AG04449 (cell line): ENCODE measurements at regions not wholly inside any gene's neighbourhood (a gene's known extent, or its start where the extent isn't known, plus 50 kb on each side); places are given as distances from the start of the nearest gene placed in this dataset.

Source experiments
- CTCF ChIA-PET: fragments of 350-600 bp; formaldehyde crosslinking; extraction: SDS; loops from one replicate; lab custom pipeline; 2021; ENCODE audit warnings: antibody characterized with exemption; lab: Yijun Ruan, JAX
- POLR2A ChIA-PET: fragments of 400-600, 350-600 bp; formaldehyde crosslinking; extraction: SDS; loops from one replicate; lab custom pipeline; 2020; ENCODE audit warnings: antibody characterized with exemption, inconsistent platforms; lab: Yijun Ruan, JAX
- DNase-seq: peaks from one replicate; pipeline ENCODE4 v3.0.0-alpha.2; 2010; ENCODE audit warnings: low read depth, low spot score
- H3K4me3 ChIP-seq: 2 replicates; pipeline ENCODE4 v1.5.1; 2011; ENCODE audit warnings: low read depth, mild to moderate bottlenecking, control low read depth, low read length
- CTCF ChIP-seq: IDR thresholded peaks from one replicate; pipeline ENCODE4 v1.5.1; 2011; ENCODE audit warnings: mild to moderate bottlenecking, moderate library complexity, low read length, control low read depth, inconsistent platforms; ENCODE audit not compliant: insufficient read depth; ENCODE audit errors: missing control alignments

- POLR2A ChIA-PET, result no interaction called here
- CTCF ChIA-PET, result interaction anchor here (1.2 to 3.3 kb wide), 4 partner anchors 9 to 663 kb away, joined by 3 to 17 read pairs (median 3); no protein-coding TSS in a partner anchor
- no peak for TF ChIP-seq CTCF
- no peak overlapping the region for H3K4me3 ChIP-seq
- DNase-seq, result no peak
These were observed 283.7 kb upstream of the PRKD1 start for GRCh38 chr14:30211326-30211725.

DNA sequence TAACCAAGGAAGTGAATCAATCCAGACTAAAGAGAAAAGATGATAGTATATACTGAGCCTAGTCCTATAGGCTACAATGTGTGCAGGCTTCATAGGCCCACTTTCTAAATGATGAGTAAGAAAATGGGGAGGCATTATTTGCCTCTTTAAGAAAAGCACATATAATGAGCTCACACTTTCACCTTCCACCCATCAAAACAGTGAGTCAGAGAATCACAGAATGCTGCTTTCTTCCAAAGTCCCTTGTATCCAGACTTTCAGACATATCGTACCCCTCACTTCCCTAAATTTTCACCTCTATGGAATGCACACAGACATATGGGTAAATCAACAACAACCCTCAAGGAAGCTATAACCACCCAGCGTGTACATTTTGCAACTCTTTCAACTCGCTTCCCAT is 286.4 kb upstream of the PRKD1 start:
- ChIA-PET POLR2A (interaction anchor here (1.2 kb wide), 1 partner anchor 20 kb away, joined by 3 read pairs; no protein-coding TSS in a partner anchor), CTCF (interaction anchor here (0.9 to 3.7 kb wide), 29 partner anchors 10 to 1463 kb away, joined by 3 to 122 read pairs (median 5); no protein-coding TSS in a partner anchor)
- DNase-seq, result no peak
- no peak for TF ChIP-seq CTCF
- H3K4me3 ChIP-seq, result no peak overlapping the region

DNA sequence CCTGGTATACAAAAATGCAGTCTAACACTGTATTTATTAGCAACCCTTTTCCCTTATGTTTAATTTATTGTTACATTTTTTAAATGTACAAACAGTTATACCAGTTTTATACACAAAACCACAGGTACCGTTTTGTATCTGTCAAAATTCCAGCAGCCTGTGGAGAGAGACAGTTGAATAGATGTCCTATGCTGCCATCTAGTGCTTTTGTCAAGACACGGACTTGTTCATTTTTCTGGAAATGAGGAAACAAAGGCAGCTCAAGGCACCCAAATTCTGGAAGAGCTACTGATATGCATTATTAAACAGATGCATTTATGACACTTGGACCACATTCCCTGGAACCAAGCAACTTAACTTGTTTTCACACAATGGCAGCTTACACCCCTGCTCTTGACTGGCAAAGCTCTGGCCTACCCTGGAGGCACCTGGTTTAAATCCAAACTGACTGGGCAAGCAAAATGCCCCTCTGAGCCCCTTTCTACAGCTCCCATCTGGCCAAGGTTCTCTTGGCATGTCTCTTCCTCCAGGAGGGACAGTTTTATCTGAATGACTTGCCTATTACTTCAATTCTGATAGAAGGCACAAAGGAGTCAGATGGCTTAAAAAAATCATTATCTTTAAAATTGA is 286.9 kb upstream of the PRKD1 start:
- no peak overlapping the region for H3K4me3 ChIP-seq
- ChIA-PET CTCF (interaction anchor here (0.6 to 3.7 kb wide), 41 partner anchors 9 to 1472 kb away, joined by 3 to 122 read pairs (median 4); no protein-coding TSS in a partner anchor), POLR2A (interaction anchor here (1.2 kb wide), 1 partner anchor 21 kb away, joined by 3 read pairs; no protein-coding TSS in a partner anchor)
- no peak for DNase-seq
- TF ChIP-seq CTCF, result peak; percentile 49

- CTCF ChIA-PET, result interaction anchor here (3.2 kb wide), 1 partner anchor 670 kb away, joined by 21 read pairs; no protein-coding TSS in a partner anchor
- no peak overlapping the region for H3K4me3 ChIP-seq
- no peak for TF ChIP-seq CTCF
- DNase-seq, result no peak
- POLR2A ChIA-PET, result no interaction called here
These were observed 291.3 kb upstream of the PRKD1 start for GRCh38 chr14:30218907-30219306.

DNA sequence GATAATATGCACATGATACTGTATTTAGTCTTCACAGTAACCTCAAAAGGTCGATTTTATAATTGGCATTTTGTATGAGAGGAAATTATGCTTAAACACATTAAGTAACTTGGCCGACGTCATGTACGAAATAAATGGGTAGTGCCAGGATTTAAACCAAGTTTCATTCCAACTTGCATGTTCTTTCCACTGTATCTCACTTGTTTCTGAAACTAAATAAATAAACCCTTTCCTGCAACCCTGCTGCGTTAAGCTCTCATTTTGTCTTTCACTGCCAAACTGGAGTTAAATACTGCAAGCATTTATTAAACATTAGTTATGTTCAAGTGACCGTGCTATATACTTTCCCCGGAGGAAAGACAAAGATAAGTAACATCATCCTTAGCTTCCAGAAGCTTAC is 293.9 kb upstream of the PRKD1 start:
- DNase-seq, result no peak
- TF ChIP-seq CTCF, result no peak
- POLR2A ChIA-PET, result no interaction called here
- no peak overlapping the region for H3K4me3 ChIP-seq
- CTCF ChIA-PET, result interaction anchor here (1.3 kb wide), 1 partner anchor 49 kb away, joined by 4 read pairs; no protein-coding TSS in a partner anchor

- no peak for TF ChIP-seq CTCF
- CTCF ChIA-PET, result interaction anchor here (1.1 to 4.1 kb wide), 3 partner anchors 9 to 1467 kb away, joined by 3 to 36 read pairs (median 9); no protein-coding TSS in a partner anchor
- DNase-seq, result no peak
- POLR2A ChIA-PET, result no interaction called here
- no peak overlapping the region for H3K4me3 ChIP-seq
These were observed 295.7 kb upstream of the PRKD1 start for GRCh38 chr14:30223385-30223785.
